HG03432 (cell line): ENCODE measurements at regions not wholly inside any gene's neighbourhood (a gene's known extent, or its start where the extent isn't known, plus 50 kb on each side); places are given as distances from the start of the nearest gene placed in this dataset.
A peak's percentile ranks its signal among the peaks of the same experiment; 100 is the strongest.

Experiments
- ATAC-seq: cut with Tn5 transposase; IDR thresholded peaks from one replicate; pipeline ENCODE4 v1.9.1; 2021; ENCODE audit warnings: mild to moderate bottlenecking, moderate library complexity; ENCODE audit not compliant: unreplicated experiment

DNA sequence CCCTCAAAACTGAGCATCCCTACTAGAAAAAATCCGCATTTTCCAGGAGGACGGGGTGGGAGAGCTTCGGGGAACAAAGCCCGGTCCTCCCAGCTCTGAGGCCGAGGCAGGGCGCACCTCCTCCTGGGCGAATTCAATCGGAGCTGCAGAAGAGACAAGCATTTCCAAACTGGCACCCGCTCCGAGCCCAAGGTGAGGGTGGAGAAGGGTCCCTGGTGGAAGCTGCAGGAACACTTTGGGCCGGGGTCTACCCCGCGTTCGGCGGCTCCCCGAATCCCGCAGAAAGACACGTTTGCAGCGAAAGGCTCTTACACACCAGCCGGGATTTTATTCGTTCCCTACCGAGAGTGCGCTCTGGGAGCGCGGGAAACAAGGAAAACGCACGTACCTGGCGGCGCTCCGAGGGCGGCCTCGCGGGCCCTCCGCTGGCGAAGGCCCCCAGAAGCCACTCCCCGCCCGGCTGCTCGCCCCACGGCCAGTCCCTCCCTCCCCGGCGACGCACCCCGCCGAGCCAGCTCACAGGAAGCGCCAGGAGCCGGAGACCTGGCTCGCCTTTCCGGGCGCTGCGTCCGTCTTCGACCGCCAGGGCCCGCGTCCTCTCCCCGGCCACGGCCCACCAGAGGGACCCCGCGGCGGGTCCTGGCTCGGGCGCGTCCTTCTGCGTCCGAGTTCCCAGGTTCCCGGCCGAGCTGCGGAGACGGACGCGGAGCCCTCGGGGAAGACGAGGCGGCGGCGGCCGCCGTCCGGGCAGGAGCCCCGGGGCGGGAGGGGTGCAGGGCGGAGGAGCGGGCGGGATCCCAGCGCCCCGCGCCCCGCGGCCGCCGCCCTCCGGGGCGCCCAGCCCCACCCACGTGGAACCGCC lies 49.8 kb upstream of the BAHCC1 start:
- ATAC-seq, result peak; percentile 51
